Osteoblast (primary cell): ENCODE measurements at regions not wholly inside any gene's neighbourhood (a gene's known extent, or its start where the extent isn't known, plus 50 kb on each side); places are given as distances from the start of the nearest gene placed in this dataset.

Source experiments
- DNase-seq: peaks from one replicate; pipeline ENCODE4 v3.0.0; 2011; ENCODE audit warnings: low spot score, mixed read lengths; ENCODE audit not compliant: insufficient read length; ENCODE audit errors: missing footprints
- H2AFZ ChIP-seq: 2 replicates; pipeline ENCODE4 v1.6.0; 2011; ENCODE audit warnings: mild to moderate bottlenecking, low read length
- H3K27ac ChIP-seq: 2 replicates; pipeline ENCODE4 v1.5.1; 2011; ENCODE audit warnings: mild to moderate bottlenecking, low read depth, low read length, moderate library complexity
- H3K27me3 ChIP-seq: 2 replicates; pipeline ENCODE4 v1.6.0; 2012; ENCODE audit warnings: mild to moderate bottlenecking, control low read depth, inconsistent platforms, low read length, moderate library complexity; ENCODE audit not compliant: insufficient read depth
- H3K36me3 ChIP-seq: 2 replicates; pipeline ENCODE4 v1.5.1; 2011; ENCODE audit warnings: mild to moderate bottlenecking, low read length, control low read depth, moderate library complexity; ENCODE audit not compliant: insufficient read depth
- H3K4me1 ChIP-seq: 2 replicates; pipeline ENCODE4 v1.5.1; 2011; ENCODE audit warnings: mild to moderate bottlenecking, low read length, control low read depth, moderate library complexity; ENCODE audit not compliant: insufficient read depth
- H3K4me2 ChIP-seq: 2 replicates; pipeline ENCODE4 v1.6.0; 2011; ENCODE audit warnings: mild to moderate bottlenecking, low read length; ENCODE audit not compliant: insufficient read depth
- H3K4me3 ChIP-seq: fragments of 200-600 bp; sonication (generic); 3 replicates; pipeline ENCODE4 v1.5.1; 2012; ENCODE audit warnings: mild to moderate bottlenecking, low read length, inconsistent platforms; ENCODE audit not compliant: insufficient read depth
- H3K79me2 ChIP-seq: 2 replicates; pipeline ENCODE4 v1.6.0; 2012; ENCODE audit warnings: mild to moderate bottlenecking, low read length, control low read depth, inconsistent platforms; ENCODE audit not compliant: insufficient read depth
- H3K9me3 ChIP-seq: 2 replicates; pipeline ENCODE4 v1.5.1; 2011; ENCODE audit warnings: low read depth, low read length, control low read depth
- H4K20me1 ChIP-seq: 2 replicates; pipeline ENCODE4 v1.6.0; 2012; ENCODE audit warnings: mild to moderate bottlenecking, low read length, control low read depth; ENCODE audit not compliant: insufficient read depth
- CTCF ChIP-seq: IDR thresholded peaks from 2 replicates; pipeline ENCODE4 v1.5.1; 2011; ENCODE audit warnings: mild to moderate bottlenecking, low read depth, low read length, moderate library complexity; ENCODE audit errors: extremely low read depth

GRCh38 chr3:5312290-5312689, 124.8 kb downstream of the EDEM1 start:
- Histone ChIP-seq H3K4me1 (no peaks in the 10 kb centered on the region), H3K27ac (no peak overlapping the region), H2AFZ (no peak overlapping the region), H3K27me3 (no peaks in the 10 kb centered on the region), H4K20me1 (no peaks in the 10 kb centered on the region), H3K4me3 (no peak overlapping the region), H3K36me3 (no peaks in the 10 kb centered on the region), H3K9me3 (no peaks in the 10 kb centered on the region), H3K79me2 (no peaks in the 10 kb centered on the region), H3K4me2 (no peak overlapping the region)
- TF ChIP-seq CTCF = no peak
- no peak for DNase-seq

- H3K79me2 ChIP-seq = no peaks in the 10 kb centered on the region
- H3K36me3 ChIP-seq = no peaks in the 10 kb centered on the region
- H3K27me3 ChIP-seq = no peaks in the 10 kb centered on the region
- H3K9me3 ChIP-seq = no peaks in the 10 kb centered on the region
- no peak overlapping the region for H3K4me3 ChIP-seq
- no peak overlapping the region for H3K4me2 ChIP-seq
- H3K4me1 ChIP-seq = no peaks in the 10 kb centered on the region
- no peak for TF ChIP-seq CTCF
- no peak overlapping the region for H3K27ac ChIP-seq
- H4K20me1 ChIP-seq = no peaks in the 10 kb centered on the region
- no peak for DNase-seq
- no peak overlapping the region for H2AFZ ChIP-seq
These were observed 127.4 kb downstream of the EDEM1 start for GRCh38 chr3:5314897-5315296.

- H2AFZ ChIP-seq = no peak overlapping the region
- no peak for DNase-seq
- no peak overlapping the region for H3K27ac ChIP-seq
- H3K4me1 ChIP-seq = no peaks in the 10 kb centered on the region
- no peaks in the 10 kb centered on the region for H3K79me2 ChIP-seq
- no peaks in the 10 kb centered on the region for H4K20me1 ChIP-seq
- no peak for TF ChIP-seq CTCF
- no peaks in the 10 kb centered on the region for H3K36me3 ChIP-seq
- no peak overlapping the region for H3K4me3 ChIP-seq
- H3K4me2 ChIP-seq = no peak overlapping the region
- no peaks in the 10 kb centered on the region for H3K9me3 ChIP-seq
- no peaks in the 10 kb centered on the region for H3K27me3 ChIP-seq
These were observed 130.1 kb downstream of the EDEM1 start for GRCh38 chr3:5317557-5317956.

GRCh38 chr3:5319454-5319853, 131.9 kb downstream of the EDEM1 start:
- no peak for TF ChIP-seq CTCF
- H3K36me3 ChIP-seq = no peaks in the 10 kb centered on the region
- no peaks in the 10 kb centered on the region for H3K4me1 ChIP-seq

More at GRCh38 chr3:5319454-5319853, 131.9 kb downstream of the EDEM1 start:
- no peak overlapping the region for H3K27ac ChIP-seq
- no peak overlapping the region for H3K4me3 ChIP-seq
- no peak for DNase-seq
- no peaks in the 10 kb centered on the region for H3K79me2 ChIP-seq
- no peaks in the 10 kb centered on the region for H3K9me3 ChIP-seq
- no peaks in the 10 kb centered on the region for H3K27me3 ChIP-seq
- H2AFZ ChIP-seq = no peak overlapping the region
- no peaks in the 10 kb centered on the region for H4K20me1 ChIP-seq
- no peak overlapping the region for H3K4me2 ChIP-seq
